Cardiac muscle cell (in vitro differentiated cells and primary cell): ENCODE measurements at regions not wholly inside any gene's neighbourhood (a gene's known extent, or its start where the extent isn't known, plus 50 kb on each side); places are given as distances from the start of the nearest gene placed in this dataset.

ENCODE experiments used
- DNase-seq, 2 donors: peaks; one replicate each; pipeline versions ENCODE4 v3.0.0 to v3.0.0-alpha.2; 2010 to 2017; ENCODE audit warnings: low read depth in 1 of 2, low spot score in 1 of 2
- H3K27ac ChIP-seq: fragments of 200-600 bp; sonication (generic); 2 replicates; pipeline ENCODE4 v1.5.1; 2016
- H3K27me3 ChIP-seq: fragments of 200-600 bp; sonication (generic); 2 replicates; pipeline ENCODE4 v1.6.0; 2016; ENCODE audit warnings: control low read depth
- H3K36me3 ChIP-seq: fragments of 200-600 bp; sonication (generic); 2 replicates; pipeline ENCODE4 v1.5.1; 2016; ENCODE audit warnings: control low read depth
- H3K4me1 ChIP-seq: fragments of 200-600 bp; sonication (generic); 2 replicates; pipeline ENCODE4 v1.8.1; 2017; ENCODE audit warnings: low read depth, mild to moderate bottlenecking, mixed run types
- H3K4me3 ChIP-seq: fragments of 200-600 bp; sonication (generic); 2 replicates; pipeline ENCODE4 v1.5.1; 2016; ENCODE audit warnings: mild to moderate bottlenecking
- H3K9me3 ChIP-seq: fragments of 200-600 bp; sonication (generic); 2 replicates; pipeline ENCODE4 v1.5.1; 2017; ENCODE audit warnings: low read depth, mild to moderate bottlenecking, control low read depth
- TF ChIP-seq, protein P1 (sequence below): IDR thresholded peaks from 2 replicates; pipeline ENCODE4 v1.5.1; 2012; ENCODE audit warnings: low read depth, mild to moderate bottlenecking, low read length

DNA sequence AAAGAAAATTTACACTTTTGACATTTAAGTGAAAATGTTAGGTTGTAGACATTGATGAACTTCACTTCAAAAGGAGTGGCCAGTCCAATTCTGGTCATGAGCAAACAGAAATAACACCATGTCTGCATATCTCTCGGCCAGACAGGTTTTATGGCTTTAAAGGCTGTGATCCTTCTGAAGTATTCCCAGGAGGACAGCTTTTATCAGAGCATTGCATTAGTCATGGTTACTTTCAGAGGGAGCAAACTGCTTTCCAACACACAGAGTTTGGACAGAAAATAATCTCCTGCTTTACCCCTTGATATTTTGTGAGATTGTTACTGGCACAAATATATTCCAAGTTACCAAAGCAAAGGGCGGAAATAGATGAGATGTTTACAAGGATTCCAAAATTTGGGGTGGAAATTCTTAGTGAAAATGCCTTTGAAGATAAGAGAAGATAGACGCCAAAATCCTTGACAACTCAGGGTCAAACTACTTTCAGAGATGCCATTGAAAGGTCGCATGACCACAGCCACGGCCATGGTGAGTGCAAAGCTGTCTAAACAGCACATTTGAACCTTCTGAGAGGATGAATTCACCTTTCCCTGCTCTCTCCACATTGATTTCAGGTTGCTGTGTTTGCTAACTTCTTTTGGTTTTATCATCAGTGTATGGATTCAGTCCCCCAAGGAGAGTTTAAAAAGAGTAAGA lies 584.5 kb upstream of the SGCG start:
- peak; percentile 1 to 53 for DNase-seq
- Histone ChIP-seq H3K27me3 (no peaks in the 10 kb centered on the region), H3K9me3 (no peaks in the 10 kb centered on the region), H3K27ac (peak overlapping the region; percentile 90), H3K36me3 (no peaks in the 10 kb centered on the region), H3K4me3 (no peak overlapping the region), H3K4me1 (peaks cover 25% of the 10 kb centered on the region)
- TF ChIP-seq, protein P1, sequence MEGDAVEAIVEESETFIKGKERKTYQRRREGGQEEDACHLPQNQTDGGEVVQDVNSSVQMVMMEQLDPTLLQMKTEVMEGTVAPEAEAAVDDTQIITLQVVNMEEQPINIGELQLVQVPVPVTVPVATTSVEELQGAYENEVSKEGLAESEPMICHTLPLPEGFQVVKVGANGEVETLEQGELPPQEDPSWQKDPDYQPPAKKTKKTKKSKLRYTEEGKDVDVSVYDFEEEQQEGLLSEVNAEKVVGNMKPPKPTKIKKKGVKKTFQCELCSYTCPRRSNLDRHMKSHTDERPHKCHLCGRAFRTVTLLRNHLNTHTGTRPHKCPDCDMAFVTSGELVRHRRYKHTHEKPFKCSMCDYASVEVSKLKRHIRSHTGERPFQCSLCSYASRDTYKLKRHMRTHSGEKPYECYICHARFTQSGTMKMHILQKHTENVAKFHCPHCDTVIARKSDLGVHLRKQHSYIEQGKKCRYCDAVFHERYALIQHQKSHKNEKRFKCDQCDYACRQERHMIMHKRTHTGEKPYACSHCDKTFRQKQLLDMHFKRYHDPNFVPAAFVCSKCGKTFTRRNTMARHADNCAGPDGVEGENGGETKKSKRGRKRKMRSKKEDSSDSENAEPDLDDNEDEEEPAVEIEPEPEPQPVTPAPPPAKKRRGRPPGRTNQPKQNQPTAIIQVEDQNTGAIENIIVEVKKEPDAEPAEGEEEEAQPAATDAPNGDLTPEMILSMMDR: no peak

- Histone ChIP-seq H3K9me3 (no peaks in the 10 kb centered on the region), H3K27me3 (no peaks in the 10 kb centered on the region), H3K4me3 (no peak overlapping the region), H3K27ac (no peak overlapping the region), H3K4me1 (peaks cover 20% of the 10 kb centered on the region), H3K36me3 (no peaks in the 10 kb centered on the region)
- no peak for DNase-seq
- TF ChIP-seq, protein P1: no peak
Measured at GRCh38 chr13:22599156-22599555, 581.6 kb upstream of the SGCG start.

DNA sequence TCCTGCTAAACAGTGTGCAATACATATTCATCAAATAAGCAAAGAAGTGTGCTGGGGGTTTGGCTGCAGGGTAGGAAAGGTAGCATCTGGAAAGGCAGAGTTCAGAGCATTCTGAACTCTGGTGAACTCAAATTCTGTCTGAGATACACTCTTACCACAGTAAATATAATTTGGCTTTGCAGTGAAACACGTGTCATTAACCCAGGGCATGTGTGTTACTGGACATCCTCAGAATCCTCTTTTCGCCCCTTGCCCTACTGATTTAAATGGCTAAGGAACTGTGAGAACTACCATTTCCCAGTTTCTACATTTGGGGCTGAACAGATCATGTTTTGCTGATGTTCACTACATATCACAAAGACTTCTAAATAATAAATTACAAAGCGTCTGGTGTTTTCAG lies 562.8 kb upstream of the SGCG start:
- Histone ChIP-seq H3K9me3 (no peaks in the 10 kb centered on the region), H3K4me3 (no peak overlapping the region), H3K27ac (no peak overlapping the region), H3K4me1 (no peaks in the 10 kb centered on the region), H3K27me3 (no peaks in the 10 kb centered on the region), H3K36me3 (no peaks in the 10 kb centered on the region)
- DNase-seq: no peak
- TF ChIP-seq, protein P1: no peak

GRCh38 chr13:22625691-22626090 lies 555.1 kb upstream of the SGCG start:
- no peaks in the 10 kb centered on the region for H3K27me3 ChIP-seq
- H3K36me3 ChIP-seq: no peaks in the 10 kb centered on the region
- no peak overlapping the region for H3K27ac ChIP-seq
- H3K4me3 ChIP-seq: no peak overlapping the region
- DNase-seq: no peak
- peaks cover 3% of the 10 kb centered on the region for H3K9me3 ChIP-seq
- TF ChIP-seq, protein P1: no peak
- no peaks in the 10 kb centered on the region for H3K4me1 ChIP-seq

DNA sequence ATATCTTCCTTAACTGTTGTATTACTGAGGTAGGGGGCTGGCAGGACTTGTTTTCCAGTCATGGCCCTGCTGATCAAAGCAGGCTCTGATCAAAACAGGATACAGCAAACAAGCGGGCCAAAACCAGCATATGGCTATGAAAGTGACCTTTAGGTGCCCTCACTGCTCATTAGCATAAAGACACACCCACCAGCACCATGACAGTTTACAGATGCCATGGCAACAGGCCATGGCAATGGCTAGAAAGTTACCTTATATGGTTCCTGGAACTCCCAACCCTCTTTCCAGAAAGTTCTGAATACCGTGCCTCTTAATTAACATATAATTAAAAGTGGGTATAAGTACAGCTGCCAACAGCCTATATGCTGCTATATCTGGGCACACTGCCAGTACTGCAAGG lies 551.4 kb upstream of the SGCG start:
- TF ChIP-seq, protein P1: no peak
- DNase-seq: no peak
- Histone ChIP-seq H3K9me3 (no peaks in the 10 kb centered on the region), H3K4me1 (no peaks in the 10 kb centered on the region), H3K27ac (no peak overlapping the region), H3K27me3 (no peaks in the 10 kb centered on the region), H3K36me3 (no peaks in the 10 kb centered on the region), H3K4me3 (no peak overlapping the region)
